PC-9 (cell line): ENCODE measurements at regions not wholly inside any gene's neighbourhood (a gene's known extent, or its start where the extent isn't known, plus 50 kb on each side); places are given as distances from the start of the nearest gene placed in this dataset.

Experiments
- BruUV-seq: library from RNA; stranded (reverse); fragments of 400-500 nt; replicated peaks from 2 replicates; lab custom pipeline; 2021; lab: Mats Ljungman, UMichigan
- CTCF ChIA-PET: fragments of 300-600 bp; sonication (Branson Sonifier 250); formaldehyde crosslinking; loops from one replicate; lab custom pipeline; 2022; ENCODE audit warnings: antibody characterized with exemption; lab: Charles Lee
- POLR2A ChIA-PET: fragments of 300-600 bp; sonication (Branson Sonifier 250); formaldehyde crosslinking; loops from one replicate; lab custom pipeline; 2022; ENCODE audit warnings: antibody characterized with exemption; ENCODE audit not compliant: unreplicated experiment; lab: Charles Lee
- DNase-seq, 2 experiments: peaks; one replicate each; pipeline versions ENCODE4 v3.0.0 to v3.0.0-alpha.2; 2015 to 2022; ENCODE audit warnings: mixed read lengths in 1 of 2
- H2AFZ ChIP-seq: fragments of 200-600 bp; sonication (generic); 2 replicates; pipeline ENCODE4 v1.8.1; 2017; ENCODE audit warnings: antibody characterized with exemption
- H3F3A ChIP-seq: fragments of 200-600 bp; sonication (generic); 2 replicates; pipeline ENCODE4 v1.8.1; 2017; ENCODE audit warnings: antibody characterized with exemption, mild to moderate bottlenecking, low read depth; ENCODE audit not compliant: insufficient read depth
- H3K27ac ChIP-seq: fragments of 200-600 bp; sonication (generic); 2 replicates; pipeline ENCODE4 v1.6.1; 2016; ENCODE audit warnings: mixed run types
- H3K27me3 ChIP-seq: fragments of 200-600 bp; sonication (generic); 2 replicates; pipeline ENCODE4 v1.6.1; 2016; ENCODE audit warnings: low read depth, mixed run types; ENCODE audit not compliant: insufficient read depth
- H3K36me3 ChIP-seq: fragments of 200-600 bp; sonication (generic); 2 replicates; pipeline ENCODE4 v1.6.1; 2016; ENCODE audit warnings: low read depth, mixed run types
- H3K4me1 ChIP-seq: fragments of 200-600 bp; sonication (generic); replicated peaks from 2 replicates; pipeline ENCODE4 v1.6.1; 2016; ENCODE audit warnings: mixed run types; ENCODE audit not compliant: insufficient read depth
- H3K4me2 ChIP-seq: fragments of 200-600 bp; sonication (generic); 2 replicates; pipeline ENCODE4 v1.6.1; 2017; ENCODE audit warnings: mixed run types
- H3K4me3 ChIP-seq: fragments of 200-600 bp; sonication (generic); 2 replicates; pipeline ENCODE4 v1.6.1; 2016; ENCODE audit warnings: mixed run types
- H3K79me2 ChIP-seq: fragments of 200-600 bp; sonication (generic); 2 replicates; pipeline ENCODE4 v1.6.1; 2017; ENCODE audit warnings: low read depth, mixed run types
- H3K9me2 ChIP-seq: fragments of 200-600 bp; sonication (generic); 2 replicates; pipeline ENCODE4 v1.8.1; 2017; ENCODE audit warnings: mild to moderate bottlenecking; ENCODE audit not compliant: insufficient read depth
- H3K9me3 ChIP-seq: fragments of 200-600 bp; sonication (generic); 2 replicates; pipeline ENCODE4 v1.8.1; 2016; ENCODE audit warnings: low read depth; ENCODE audit not compliant: insufficient read depth
- H4K20me1 ChIP-seq: fragments of 200-600 bp; sonication (generic); 2 replicates; pipeline ENCODE4 v1.8.1; 2017; ENCODE audit not compliant: insufficient read depth
- CTCF ChIP-seq: fragments of 200-600 bp; sonication (generic); conservative IDR thresholded peaks from 2 replicates; pipeline ENCODE4 v1.6.1; 2017; ENCODE audit warnings: mixed run types, antibody characterized with exemption, mild to moderate bottlenecking, moderate library complexity
- EZH2 ChIP-seq: fragments of 200-600 bp; sonication (generic); IDR thresholded peaks from 2 replicates; pipeline ENCODE4 v1.8.0; 2017; ENCODE audit warnings: antibody characterized with exemption, low read depth
- intact Hi-C: fragments of 100-400 bp; cut with micrococcal nuclease; formaldehyde crosslinking; loops from one replicate; pipeline ENCODE4 v1.10.0; 2022; ENCODE audit not compliant: unreplicated experiment

- ChIA-PET POLR2A (no interaction called here), CTCF (no interaction called here)
- Histone ChIP-seq H3F3A (no peaks in the 10 kb centered on the region), H3K27me3 (no peaks in the 10 kb centered on the region), H3K4me1 (no peaks in the 10 kb centered on the region), H3K4me3 (no peak overlapping the region), H3K9me3 (no peaks in the 10 kb centered on the region), H3K9me2 (no peaks in the 10 kb centered on the region; the same call in 1 of the 2 replicates), H4K20me1 (no peaks in the 10 kb centered on the region), H3K36me3 (no peaks in the 10 kb centered on the region), H2AFZ (no peak overlapping the region), H3K4me2 (no peak overlapping the region), H3K79me2 (no peaks in the 10 kb centered on the region), H3K27ac (no peak overlapping the region)
- DNase-seq, result no peak
- BruUV-seq, result no TSS peak
- no peak for TF ChIP-seq CTCF
- TF ChIP-seq EZH2, result no peak
- intact Hi-C loops, result no loop called here
These were observed 81.0 kb upstream of the LRRC55 start for GRCh38 chr11:57100638-57101331.

GRCh38 chr11:57103899-57104605 lies 77.7 kb upstream of the LRRC55 start:
- Histone ChIP-seq H3K27ac (no peak overlapping the region), H3K79me2 (no peaks in the 10 kb centered on the region), H3K4me1 (no peaks in the 10 kb centered on the region), H2AFZ (no peak overlapping the region), H3K4me2 (no peak overlapping the region), H3K36me3 (no peaks in the 10 kb centered on the region), H3K9me2 (no peaks in the 10 kb centered on the region; the same call in 1 of the 2 replicates), H4K20me1 (no peaks in the 10 kb centered on the region), H3K4me3 (no peak overlapping the region), H3K27me3 (no peaks in the 10 kb centered on the region), H3K9me3 (no peaks in the 10 kb centered on the region; the same call in 1 of the 2 replicates), H3F3A (no peaks in the 10 kb centered on the region)
- ChIA-PET CTCF (no interaction called here), POLR2A (no interaction called here)
- no TSS peak for BruUV-seq
- DNase-seq, result no peak
- TF ChIP-seq EZH2, result no peak
- no peak for TF ChIP-seq CTCF
- intact Hi-C loops, result no loop called here

GRCh38 chr11:57109331-57109730 lies 72.4 kb upstream of the LRRC55 start:
- no peak for TF ChIP-seq EZH2
- no peak for TF ChIP-seq CTCF
- Histone ChIP-seq H2AFZ (no peak overlapping the region), H3K4me2 (no peak overlapping the region), H3K36me3 (no peaks in the 10 kb centered on the region), H3K9me3 (no peaks in the 10 kb centered on the region; the same call in 1 of the 2 replicates), H3K4me3 (no peak overlapping the region), H3K27me3 (no peaks in the 10 kb centered on the region), H4K20me1 (no peaks in the 10 kb centered on the region), H3K79me2 (no peaks in the 10 kb centered on the region), H3K9me2 (no peaks in the 10 kb centered on the region), H3K27ac (no peak overlapping the region), H3K4me1 (no peaks in the 10 kb centered on the region), H3F3A (no peaks in the 10 kb centered on the region)
- DNase-seq, result no peak
- ChIA-PET CTCF (no interaction called here), POLR2A (no interaction called here)
- no TSS peak for BruUV-seq
- intact Hi-C loops, result no loop called here
